GM19455 (cell line): ENCODE measurements at regions not wholly inside any gene's neighbourhood (a gene's known extent, or its start where the extent isn't known, plus 50 kb on each side); places are given as distances from the start of the nearest gene placed in this dataset.

Experiments used
- ATAC-seq: cut with Tn5 transposase; IDR thresholded peaks from one replicate; pipeline ENCODE4 v1.9.1; 2021; ENCODE audit not compliant: unreplicated experiment

DNA sequence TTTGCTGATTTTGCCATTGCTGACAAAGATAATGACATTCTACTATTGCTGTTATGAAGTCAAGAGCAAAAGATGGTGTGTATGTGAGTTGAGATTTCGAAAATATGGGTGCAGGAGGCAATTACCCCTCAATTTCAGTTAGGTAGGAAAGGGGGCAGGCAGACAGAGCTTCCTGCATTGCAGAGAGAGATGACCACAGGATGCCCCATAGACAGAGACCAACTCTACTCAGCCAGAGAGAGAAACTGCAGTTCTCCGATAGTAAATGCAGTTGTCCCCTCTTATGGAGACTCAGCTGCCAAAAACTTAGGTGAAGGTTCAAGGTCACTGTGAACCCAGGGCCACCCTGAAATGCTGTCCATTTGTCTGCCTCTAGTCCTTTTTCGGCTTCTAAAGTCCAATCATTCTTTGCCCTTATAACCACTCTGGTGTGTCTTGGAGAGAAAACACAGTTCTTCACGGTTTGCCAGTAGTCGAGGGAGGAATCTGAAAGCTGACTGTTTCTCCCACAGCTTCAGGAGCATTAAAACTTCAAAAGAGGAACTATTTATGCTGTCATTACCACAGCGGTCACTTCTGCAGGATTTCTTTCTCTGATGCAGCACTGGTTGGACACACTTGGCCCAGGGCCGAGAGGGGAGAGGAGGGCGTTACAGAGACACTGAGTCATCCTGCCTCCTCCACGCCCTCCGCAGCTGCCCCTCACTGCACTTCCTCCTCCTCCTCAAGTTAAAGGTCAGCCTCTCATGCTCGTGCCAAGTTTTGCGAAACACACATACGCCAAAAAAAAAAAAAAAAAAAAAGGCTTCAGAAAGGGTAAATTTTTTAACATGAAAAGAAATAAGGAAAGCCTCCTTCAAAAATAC, 264.3 kb downstream of the FOXO1 start:
- ATAC-seq: peak; percentile 71

DNA sequence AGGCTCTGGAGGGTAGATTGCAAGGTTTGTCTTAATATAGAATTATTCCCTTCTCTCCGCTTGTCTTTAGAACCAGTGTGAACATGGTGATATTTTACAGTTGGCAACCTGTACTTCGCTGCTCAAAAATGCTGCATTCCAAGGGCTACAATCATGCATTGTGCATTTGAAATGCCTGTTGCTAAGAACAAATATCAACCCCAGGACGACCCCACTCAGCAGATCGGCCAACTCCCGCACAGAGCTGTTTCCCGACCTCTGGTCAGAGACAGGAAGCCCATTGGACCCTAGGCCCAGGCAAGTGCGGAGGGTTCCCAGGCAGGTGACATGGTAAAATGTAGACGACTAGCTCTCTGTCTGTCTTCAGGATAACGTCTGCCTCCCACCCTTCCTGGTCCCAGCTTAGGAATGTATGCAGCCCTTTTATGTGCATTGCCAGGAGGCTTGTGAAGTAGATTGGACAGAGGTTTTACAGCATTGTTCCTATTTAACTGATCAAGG, 263.5 kb downstream of the FOXO1 start:
- no peak for ATAC-seq

DNA sequence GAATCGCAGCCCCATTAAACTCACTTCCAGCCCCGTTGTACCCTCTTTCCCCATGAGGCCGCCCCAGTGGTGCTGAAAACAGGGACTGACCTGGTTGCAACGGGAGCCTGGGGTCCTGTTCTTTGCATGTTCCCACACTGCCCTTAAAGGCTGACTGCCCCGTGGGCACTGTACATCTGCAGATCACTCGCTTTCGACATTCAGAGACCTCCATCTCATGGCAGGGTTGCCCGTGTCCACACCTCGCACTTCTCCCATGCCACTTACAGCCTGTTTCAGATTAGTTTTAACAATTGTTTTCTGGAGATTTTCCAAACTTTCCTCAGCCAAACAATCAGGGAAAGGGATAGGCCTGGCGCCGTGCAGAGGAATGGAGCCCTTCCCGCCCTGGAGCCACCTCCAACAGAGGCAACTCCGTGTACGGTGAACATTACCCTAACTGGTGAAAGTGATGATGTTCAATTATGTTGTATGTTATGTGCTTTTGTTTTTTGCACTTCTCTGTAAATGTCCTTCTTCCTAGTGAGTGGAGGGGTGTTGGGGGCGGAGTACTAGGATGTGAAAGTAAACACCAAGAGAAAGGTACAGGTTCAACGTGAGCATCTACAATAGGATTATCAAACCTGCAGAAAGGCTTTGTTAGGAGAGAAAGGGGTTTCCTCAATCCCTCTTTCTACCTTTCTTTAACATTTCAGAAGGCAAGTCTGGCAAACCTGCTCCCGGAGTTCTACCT, 262.8 kb downstream of the FOXO1 start:
- ATAC-seq: no peak

DNA sequence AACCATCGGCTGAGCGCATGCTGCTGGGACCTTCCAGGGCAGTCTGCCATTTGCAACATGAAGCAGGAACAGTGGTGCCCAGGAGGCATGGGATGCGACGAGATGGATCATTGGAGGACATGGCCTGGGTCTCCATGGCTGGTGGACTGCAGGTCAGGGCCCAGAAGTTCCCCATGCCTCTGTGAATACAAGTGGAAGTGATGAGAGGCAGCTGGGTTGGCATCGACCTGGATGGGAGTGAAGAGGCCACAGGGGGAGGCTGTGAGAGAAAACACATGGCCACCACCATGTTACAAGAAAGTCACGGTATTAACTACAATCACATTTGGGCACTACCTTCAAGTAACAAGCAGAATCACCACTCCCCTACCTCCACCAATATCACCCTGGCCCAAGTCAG, 262.0 kb downstream of the FOXO1 start:
- no peak for ATAC-seq

DNA sequence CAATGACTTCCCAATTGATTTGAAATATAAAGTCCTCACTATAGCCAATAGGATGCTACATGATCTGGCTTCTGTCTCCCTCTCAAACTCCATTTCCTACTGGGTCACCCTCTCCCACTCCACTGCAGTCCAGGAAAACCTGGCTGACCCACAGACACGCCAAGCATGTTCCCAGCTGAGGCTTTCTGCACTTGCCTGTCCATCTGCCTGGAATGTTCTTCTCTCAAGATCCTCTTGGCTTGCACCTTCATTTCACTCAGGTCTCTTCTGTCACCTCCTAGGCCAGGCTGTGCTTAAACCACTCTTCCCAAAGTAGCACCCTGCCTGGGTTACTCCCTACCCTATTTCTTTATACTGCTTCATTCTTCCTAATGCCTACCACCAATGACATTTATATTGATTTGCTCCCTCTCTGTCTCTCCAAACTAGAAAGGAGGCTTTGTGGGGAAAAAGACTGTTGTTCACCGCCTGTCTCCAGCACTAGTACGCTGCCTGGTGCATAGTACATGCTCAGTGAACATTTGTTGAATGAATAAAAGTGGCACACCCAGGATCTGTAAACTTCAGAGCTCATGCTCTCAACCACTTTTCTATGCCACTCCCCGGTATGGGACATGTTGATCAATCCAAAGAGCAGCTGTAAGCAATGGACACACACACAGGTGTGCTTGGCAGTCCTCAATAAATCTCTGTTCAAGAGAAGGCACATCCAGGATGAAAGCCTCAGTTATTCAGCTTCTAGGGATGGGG, 261.3 kb downstream of the FOXO1 start:
- ATAC-seq: no peak

DNA sequence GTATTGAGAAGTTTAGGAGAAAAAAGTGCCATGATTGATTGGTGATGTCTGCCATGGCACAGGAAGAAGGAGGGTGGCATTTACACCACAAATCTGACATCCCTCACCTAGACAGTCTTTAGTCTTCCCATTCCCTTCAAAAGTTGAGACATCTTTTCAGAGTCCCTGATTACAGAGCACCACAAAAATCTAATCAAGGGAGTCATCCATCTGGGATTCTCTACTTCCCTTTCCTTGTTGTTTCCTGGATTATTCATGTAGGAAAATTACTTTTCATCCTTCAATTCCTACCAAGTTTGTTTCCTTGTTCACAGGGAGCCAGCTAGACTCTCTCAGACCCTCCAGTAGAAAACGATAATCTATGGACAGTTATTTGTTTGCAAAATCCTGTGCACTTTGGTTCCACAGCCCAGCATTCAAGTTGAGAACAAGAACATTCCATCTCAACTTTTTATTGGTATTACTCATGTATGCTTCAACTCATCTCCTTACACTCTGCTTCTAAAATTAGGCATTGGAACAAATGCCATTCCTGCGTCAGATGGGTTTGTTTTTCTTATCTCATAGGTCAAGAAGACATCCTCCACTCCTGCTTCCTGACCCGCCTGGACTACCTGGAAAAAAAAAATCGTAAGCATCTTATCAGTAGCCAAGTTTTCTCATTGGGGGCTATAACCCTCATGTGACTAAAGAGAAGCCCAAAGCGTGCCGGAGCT, 259.9 kb downstream of the FOXO1 start:
- ATAC-seq: no peak

DNA sequence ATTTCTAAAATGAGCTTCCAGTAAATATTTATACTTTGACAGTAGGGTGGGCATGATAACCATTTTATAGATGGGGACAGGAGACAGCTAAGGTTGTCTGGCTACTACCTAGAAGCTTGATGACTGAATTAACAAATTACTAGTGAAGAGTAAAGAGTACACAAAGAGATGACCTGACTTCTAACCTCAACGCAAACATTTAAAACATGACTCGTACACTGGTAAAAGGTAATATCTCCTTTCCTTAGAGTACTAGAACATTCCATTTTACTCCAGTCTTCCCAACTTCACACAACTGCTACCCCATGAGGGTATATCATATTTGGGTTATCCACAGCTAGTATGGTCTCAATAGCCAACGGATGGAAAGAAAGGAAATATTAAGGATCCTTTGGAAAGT, 258.9 kb downstream of the FOXO1 start:
- ATAC-seq: no peak

DNA sequence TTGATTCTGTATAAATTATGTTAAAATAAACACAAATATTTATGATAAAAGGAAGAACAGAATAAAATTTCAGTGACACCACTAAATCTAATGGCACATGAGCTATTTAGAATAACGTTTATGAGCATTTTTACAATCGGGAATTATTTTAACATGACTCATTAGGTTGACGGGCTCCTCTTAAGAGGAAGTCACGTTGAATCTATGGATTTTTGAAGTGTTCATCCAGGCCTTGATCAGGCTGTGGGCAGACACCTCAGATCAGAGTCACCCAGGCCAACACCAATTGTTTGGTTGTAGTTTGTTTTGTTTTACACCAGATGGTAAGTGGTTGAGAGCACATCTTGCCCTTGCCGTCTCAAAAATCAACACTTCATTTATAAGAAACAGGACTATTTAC, 257.8 kb downstream of the FOXO1 start:
- no peak for ATAC-seq

DNA sequence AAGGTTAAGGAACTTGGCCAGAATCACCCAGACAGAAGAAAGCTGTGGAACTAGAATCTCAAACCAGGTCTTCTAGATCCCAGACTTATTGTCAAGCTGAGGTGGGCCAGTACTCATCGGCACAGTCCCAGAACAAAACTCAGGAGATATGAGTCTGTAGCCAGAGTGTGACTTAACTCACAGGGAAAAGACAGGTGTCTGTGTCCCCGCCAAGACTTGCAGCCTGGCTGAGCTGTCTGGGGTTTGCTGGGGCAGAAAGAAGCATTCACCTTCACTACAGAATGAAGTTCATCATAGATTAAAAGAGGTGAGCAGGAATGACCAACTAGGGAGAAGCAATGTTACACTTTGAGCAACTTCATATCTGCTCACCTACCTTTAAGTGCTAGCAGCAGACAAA, 257.2 kb downstream of the FOXO1 start:
- ATAC-seq: no peak

DNA sequence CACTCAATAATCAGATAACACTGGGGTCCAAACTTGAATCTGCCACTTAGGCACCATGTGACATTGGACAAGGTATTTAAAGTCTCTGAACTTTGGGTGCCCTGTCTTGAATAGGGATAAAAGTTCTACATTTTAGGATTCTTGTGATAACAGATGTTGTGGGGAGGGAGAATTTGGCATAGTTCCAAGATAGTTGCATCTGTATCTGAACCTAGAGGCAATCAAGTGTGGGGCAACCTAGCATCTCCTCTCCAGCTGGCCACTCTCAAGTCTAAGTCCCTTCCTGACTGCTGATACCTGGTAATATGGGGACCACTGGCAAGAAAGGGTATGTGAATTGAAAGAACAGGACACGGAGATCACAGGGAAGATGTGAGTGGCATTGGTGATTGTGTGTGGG, 256.1 kb downstream of the FOXO1 start:
- no peak for ATAC-seq

DNA sequence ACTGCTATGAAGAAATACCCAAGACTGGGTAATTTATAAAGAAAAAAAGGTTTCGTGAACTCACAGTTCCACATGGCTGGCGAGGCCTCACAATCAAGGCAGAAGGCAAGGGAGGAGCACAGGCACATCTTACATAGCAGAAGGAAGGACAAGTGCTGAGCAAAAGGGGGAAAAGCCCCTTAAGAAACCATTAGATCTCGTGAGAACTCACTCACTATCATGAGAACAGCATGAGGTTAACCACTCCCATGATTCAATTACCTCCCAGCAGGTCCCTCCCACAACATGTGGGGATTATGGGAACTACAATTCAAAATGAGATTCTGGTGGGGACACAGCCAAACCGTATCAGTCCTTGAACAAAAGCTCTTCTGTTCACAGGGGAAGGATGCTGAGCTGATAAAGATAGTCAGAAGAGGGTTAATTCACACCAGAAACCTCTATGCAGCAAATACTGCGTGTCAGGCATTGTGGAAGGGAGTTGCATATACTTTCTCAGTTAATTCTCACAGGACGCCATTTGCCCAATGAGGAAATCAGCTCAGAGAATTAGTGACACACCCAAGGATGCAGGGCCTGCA, 246.2 kb downstream of the FOXO1 start:
- no peak for ATAC-seq

DNA sequence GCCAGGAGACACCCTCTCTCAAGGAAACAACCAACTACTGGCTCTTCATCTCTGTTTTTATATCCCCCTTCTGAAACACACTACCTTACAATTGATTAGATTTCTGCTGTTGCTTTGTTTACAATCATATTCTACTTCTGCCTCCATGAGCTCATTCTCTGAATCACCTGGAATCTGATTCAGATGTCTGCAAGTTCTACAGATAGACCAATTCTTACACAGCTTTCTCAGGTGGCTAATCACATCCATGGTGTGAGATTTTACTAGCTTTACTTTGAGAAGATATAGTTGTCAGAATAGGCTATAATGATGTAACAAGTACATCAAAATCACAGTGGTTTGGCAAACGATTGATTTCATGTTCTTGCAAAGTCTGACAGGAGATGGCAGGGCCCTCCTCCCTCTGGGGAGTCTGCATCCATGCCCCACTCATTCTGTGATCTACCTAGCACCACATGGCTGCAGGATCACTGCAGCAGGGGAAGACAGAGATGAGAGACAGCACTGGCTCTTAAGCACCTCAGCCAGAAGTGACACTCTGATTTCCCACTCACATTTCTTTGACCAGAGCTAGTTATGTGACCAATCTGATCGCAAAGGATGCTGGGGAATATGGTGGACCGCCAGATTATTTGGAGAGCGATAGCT, 243.7 kb downstream of the FOXO1 start:
- no peak for ATAC-seq

DNA sequence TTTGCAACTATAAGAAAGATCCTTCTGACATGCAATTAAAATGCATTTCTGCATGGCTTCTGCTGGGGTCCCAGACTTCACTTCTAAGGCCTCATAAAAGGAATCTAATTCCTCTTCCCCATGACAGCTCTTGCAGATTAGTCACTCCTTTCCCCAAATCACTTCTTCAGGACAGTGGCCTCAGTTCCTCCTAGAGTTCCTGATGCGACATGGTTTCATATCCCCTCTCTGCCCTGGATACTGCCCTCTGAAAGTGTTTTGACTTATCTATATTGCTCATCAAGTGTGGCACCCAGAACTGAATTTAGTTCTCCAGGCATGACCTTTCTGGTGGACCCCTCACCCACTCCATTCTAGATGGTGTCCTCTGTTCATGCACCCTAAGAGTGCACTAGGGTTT, 238.1 kb downstream of the FOXO1 start:
- ATAC-seq: no peak

DNA sequence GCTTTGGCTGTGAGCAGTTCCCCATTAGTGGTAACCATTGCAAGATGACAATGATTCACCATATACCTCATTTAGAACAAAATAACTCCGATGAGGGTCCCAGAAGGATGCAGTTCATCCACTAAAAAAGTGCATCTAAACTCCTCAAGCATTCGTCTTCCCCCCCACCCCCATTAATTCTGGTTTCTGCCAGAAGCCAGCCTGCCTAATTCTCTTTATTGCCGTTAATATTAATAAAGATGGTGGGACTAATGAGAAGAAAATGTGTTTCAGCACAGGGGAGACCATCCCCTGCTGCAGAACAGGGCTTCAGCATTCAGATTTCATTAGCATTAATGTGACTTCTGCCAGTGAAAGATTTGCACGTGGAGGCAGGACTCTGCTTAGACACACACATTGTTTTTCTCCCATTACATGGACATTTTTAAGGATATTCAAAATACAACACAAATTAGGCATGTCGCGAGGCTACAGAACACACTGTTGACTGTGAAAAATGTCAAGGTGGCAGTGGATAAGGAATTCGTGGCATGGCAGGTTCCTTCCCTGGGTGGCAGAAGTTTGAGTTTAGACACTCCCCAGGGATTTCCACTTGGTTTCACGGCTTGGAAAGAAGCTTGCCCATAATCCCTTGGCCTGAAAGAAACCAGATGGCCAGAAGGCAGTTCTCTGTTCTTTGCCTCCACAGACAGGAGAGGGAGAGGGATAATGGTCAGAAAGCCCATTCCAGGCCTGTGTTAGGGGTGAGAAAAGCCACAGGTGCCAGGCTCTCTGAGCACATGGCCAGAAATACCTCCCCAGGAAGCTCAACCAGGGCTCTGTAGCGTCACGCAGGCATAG, 236.5 kb downstream of the FOXO1 start:
- no peak for ATAC-seq

DNA sequence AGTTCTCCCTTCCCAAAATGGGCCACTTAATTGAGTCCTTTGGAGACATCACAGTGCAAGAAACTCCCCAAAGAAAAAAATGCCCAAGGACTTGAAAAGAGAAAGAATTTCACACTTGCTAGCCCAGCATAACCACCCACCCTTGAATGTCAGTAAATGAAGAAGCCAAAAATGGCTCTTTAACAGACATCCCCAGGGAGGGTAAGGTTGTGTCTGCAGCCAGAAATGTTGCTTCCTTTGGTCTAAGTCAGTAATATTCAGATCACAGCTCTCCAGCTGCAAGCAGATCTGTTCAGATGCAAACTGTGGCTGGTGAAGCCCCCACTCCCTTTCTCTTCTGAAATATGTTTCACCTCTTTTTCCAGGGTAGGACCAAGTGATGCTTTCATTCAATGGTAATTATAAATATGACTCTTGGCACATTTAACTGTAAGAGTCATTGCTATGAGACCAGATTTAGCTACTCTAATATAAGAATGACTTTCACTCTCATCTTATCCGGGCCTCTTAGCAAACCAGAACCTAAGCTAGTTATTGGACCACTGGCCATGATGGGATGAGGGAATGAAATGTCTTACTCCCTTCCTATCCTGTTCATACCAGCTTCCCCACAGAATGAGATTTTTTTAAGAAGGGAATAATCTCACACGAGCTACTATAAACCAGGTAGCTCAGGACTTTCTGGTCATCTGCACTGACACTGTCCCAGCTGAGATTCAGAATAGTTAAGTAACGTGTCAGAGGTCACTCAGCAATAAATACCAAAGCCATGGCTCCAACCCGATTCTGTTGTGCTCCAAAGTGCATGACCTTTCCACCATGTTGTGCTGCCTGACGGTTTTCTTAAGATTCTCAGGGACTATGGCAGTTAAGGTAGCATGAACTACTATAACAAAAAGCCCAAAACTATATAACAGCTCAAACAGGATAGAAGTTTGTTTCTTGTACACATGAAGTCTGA, 234.1 kb downstream of the FOXO1 start:
- ATAC-seq: no peak

DNA sequence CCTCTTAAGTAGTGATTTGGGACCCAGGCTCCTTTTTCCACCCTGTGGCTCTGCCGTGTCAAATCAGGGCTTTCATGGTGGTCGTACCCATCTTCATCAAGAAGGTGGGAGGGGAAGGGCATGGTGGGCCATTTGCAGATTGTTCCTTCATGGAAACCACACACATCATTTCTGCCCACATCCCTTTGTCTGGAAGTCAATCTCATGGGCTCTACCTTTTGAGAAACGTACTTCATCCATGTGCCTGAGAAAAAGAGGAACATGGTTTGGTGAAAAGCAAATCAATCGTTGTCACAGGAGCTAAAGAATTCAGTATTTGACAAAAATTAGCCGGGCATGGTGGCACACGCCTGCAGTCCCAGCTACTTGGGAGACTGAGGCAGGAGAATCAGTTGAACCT, 233.4 kb downstream of the FOXO1 start:
- no peak for ATAC-seq

DNA sequence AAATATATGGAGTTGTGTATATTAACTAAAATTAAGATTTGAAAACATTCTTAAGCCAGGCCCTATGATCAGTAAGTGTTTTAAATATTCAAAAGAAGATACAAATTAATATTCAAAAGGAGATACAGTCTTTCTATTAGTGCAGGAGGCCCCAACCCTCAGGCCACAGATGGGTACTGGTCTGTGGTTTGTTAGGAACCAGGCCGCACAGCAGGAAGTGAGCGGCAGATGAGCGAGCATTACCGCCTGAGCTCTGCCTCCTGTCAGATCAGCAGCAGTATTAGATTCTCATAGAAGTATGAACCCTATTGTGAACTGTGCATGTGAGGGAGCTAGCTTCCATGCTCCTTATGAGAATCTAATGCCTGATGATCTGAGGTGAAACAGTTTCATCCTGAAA, 232.9 kb downstream of the FOXO1 start:
- ATAC-seq: no peak
